ENCODE measurements at regions not wholly inside any gene's neighbourhood (a gene's known extent, or its start where the extent isn't known, plus 50 kb on each side); places are given as distances from the start of the nearest gene placed in this dataset.

DNA sequence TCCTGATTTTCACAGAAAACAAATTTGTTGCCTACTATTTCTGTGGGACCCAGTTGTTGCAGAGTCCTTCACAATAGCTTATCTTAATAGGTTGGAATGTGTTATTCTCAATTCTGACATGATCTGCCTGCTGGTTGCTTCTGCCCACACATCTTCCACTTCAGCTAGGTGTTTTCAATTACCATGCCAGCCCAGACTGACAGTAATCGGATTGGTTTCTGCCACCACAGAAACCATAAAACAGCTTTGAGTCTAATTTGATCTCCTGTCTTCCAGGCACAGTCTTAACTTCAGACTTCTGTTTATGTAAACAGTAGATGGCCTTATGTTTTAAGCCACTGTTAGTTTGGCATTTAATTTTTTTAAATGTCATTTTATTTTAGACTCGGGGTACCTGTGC lies 248.2 kb upstream of the RBMS1 start:
- no peak for DNase-seq
- H3K27ac Mint-ChIP-seq: peak overlapping the region in 3 of 7 donors; percentile 25 to 79 (median 32)

DNA sequence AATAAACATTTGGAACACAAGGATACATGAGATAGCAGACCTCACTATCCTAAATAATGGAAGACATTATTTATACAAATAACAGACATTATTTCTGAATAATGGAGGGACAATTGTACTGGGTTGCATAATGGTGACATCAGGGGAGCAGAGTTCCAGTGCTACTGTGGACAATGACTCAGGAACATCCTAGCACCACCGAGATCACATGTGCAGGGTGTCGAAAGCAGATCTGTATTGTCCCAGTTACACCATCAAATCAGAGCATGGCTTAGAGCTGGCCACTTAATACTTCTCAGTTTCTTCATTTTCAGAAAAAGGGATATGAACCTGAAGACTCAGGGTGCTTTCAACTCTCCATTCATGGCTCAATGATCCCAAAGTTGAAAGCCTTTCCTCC lies 249.1 kb upstream of the RBMS1 start:
- no peak overlapping the region for H2AFZ ChIP-seq (ENCODE audit: insufficient read depth, low read depth, low read length, poor library complexity, severe bottlenecking)
- Mint-ChIP-seq H3K4me1 (peaks cover 19% of the 10 kb centered on the region), H3K4me3 (no peak overlapping the region), H3K9me3 (peaks cover 0 to 4% (median 0%) of the 10 kb centered on the region in 7 donors), H3K27me3 (ENCODE audit: low read depth in 3 of 3) (peaks cover 0 to 5% (median 0%) of the 10 kb centered on the region in 3 donors), H3K27ac (peak overlapping the region; percentile 25 to 87 (median 73)), H3K36me3 (no peaks in the 10 kb centered on the region)
- peak overlapping the region in 1 of 2 donors; percentile 34 for H3K27ac ChIP-seq (ENCODE audit: low read depth in 1 of 2, low read length in 2 of 2)
- H3K79me2 ChIP-seq (ENCODE audit: insufficient read depth, low read length): no peaks in the 10 kb centered on the region
- H3K27me3 ChIP-seq (ENCODE audit: control insufficient read depth in 2 of 2, insufficient read depth in 2 of 2, low read length in 2 of 2): no peaks in the 10 kb centered on the region
- H3K4me3 ChIP-seq (replicated peaks in 1 of 3; ENCODE audit: low read depth in 2 of 3, low read length in 3 of 3): no peak overlapping the region
- H3K9ac ChIP-seq (ENCODE audit: insufficient read depth, low read length, poor library complexity, severe bottlenecking): no peak overlapping the region
- no peaks in the 10 kb centered on the region for H4K20me1 ChIP-seq (ENCODE audit: insufficient read depth, low read length)
- no peak overlapping the region for H3K4me2 ChIP-seq (replicated peaks; ENCODE audit: extremely low read depth, low read length, poor library complexity, severe bottlenecking)
- peak; percentile 79 to 95 (median 86) for DNase-seq
- WGBS (ENCODE audit: insufficient coverage): 0% methylated on average over 1 of the region's 2 CpGs
- peaks cover 8 to 13% of the 10 kb centered on the region in 2 donors for H3K4me1 ChIP-seq (ENCODE audit: control insufficient read depth in 1 of 2, insufficient read depth in 2 of 2, low read length in 2 of 2)
- intact Hi-C loops (cut with micrococcal nuclease): no loop called here
- H3K36me3 ChIP-seq (replicated peaks in 1 of 2; ENCODE audit: control insufficient read depth in 1 of 2, insufficient read depth in 2 of 2, low read length in 2 of 2): no peaks in the 10 kb centered on the region
- H3K9me3 ChIP-seq (replicated peaks in 1 of 2; ENCODE audit: control insufficient read depth in 1 of 2, insufficient read depth in 1 of 2, low read length in 2 of 2): no peaks in the 10 kb centered on the region
- TF ChIP-seq, protein P1, sequence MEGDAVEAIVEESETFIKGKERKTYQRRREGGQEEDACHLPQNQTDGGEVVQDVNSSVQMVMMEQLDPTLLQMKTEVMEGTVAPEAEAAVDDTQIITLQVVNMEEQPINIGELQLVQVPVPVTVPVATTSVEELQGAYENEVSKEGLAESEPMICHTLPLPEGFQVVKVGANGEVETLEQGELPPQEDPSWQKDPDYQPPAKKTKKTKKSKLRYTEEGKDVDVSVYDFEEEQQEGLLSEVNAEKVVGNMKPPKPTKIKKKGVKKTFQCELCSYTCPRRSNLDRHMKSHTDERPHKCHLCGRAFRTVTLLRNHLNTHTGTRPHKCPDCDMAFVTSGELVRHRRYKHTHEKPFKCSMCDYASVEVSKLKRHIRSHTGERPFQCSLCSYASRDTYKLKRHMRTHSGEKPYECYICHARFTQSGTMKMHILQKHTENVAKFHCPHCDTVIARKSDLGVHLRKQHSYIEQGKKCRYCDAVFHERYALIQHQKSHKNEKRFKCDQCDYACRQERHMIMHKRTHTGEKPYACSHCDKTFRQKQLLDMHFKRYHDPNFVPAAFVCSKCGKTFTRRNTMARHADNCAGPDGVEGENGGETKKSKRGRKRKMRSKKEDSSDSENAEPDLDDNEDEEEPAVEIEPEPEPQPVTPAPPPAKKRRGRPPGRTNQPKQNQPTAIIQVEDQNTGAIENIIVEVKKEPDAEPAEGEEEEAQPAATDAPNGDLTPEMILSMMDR (IDR thresholded peaks at IDR 0.05): no peak

More for the DNA sequence above, 248.2 kb upstream of the RBMS1 start:
- Histone ChIP-seq H3K9ac (ENCODE audit: insufficient read depth, low read length, poor library complexity, severe bottlenecking) (no peak overlapping the region), H2AFZ (ENCODE audit: insufficient read depth, low read depth, low read length, poor library complexity, severe bottlenecking) (no peak overlapping the region), H3K4me1 (ENCODE audit: control insufficient read depth in 1 of 2, insufficient read depth in 2 of 2, low read length in 2 of 2) (peaks cover 8 to 13% of the 10 kb centered on the region in 2 donors), H4K20me1 (ENCODE audit: insufficient read depth, low read length) (no peaks in the 10 kb centered on the region), H3K4me3 (replicated peaks in 1 of 3; ENCODE audit: low read depth in 2 of 3, low read length in 3 of 3) (no peak overlapping the region), H3K27ac (ENCODE audit: low read depth in 1 of 2, low read length in 2 of 2) (no peak overlapping the region), H3K79me2 (ENCODE audit: insufficient read depth, low read length) (no peaks in the 10 kb centered on the region), H3K27me3 (ENCODE audit: control insufficient read depth in 2 of 2, insufficient read depth in 2 of 2, low read length in 2 of 2) (no peaks in the 10 kb centered on the region), H3K4me2 (replicated peaks; ENCODE audit: extremely low read depth, low read length, poor library complexity, severe bottlenecking) (no peak overlapping the region), H3K9me3 (replicated peaks in 1 of 2; ENCODE audit: control insufficient read depth in 1 of 2, insufficient read depth in 1 of 2, low read length in 2 of 2) (no peaks in the 10 kb centered on the region), H3K36me3 (replicated peaks in 1 of 2; ENCODE audit: control insufficient read depth in 1 of 2, insufficient read depth in 2 of 2, low read length in 2 of 2) (no peaks in the 10 kb centered on the region)
- Mint-ChIP-seq H3K36me3 (no peaks in the 10 kb centered on the region), H3K4me3 (no peak overlapping the region), H3K4me1 (peaks cover 19% of the 10 kb centered on the region), H3K27me3 (ENCODE audit: low read depth in 3 of 3) (peaks cover 0 to 4% (median 0%) of the 10 kb centered on the region in 3 donors), H3K9me3 (peaks cover 0 to 3% (median 0%) of the 10 kb centered on the region in 7 donors)
- TF ChIP-seq, protein P1 (IDR thresholded peaks at IDR 0.05): no peak
- WGBS (ENCODE audit: insufficient coverage): 100% methylated on average over 1 of the region's 2 CpGs
- intact Hi-C loops (cut with micrococcal nuclease): no loop called here

Data from CD14-positive monocyte (primary cell).